SU-DHL-6 (cell line): ENCODE measurements at regions not wholly inside any gene's neighbourhood (a gene's known extent, or its start where the extent isn't known, plus 50 kb on each side); places are given as distances from the start of the nearest gene placed in this dataset.

Source experiments
- EZH2phosphoT487 ChIP-seq: fragments of 200-600 bp; sonication (generic), shearing (Covaris generic); conservative IDR thresholded peaks from 2 replicates; pipeline ENCODE4 v1.6.1; 2018; ENCODE audit warnings: mild to moderate bottlenecking, antibody characterized with exemption, low read length, moderate library complexity, mixed read lengths
- TF ChIP-seq, protein P1 (sequence below): fragments of 200-600 bp; sonication (generic); IDR thresholded peaks from one replicate; pipeline ENCODE4 v1.5.1; 2017; ENCODE audit warnings: antibody characterized with exemption, mild to moderate bottlenecking, low read length, moderate library complexity; ENCODE audit not compliant: insufficient read depth, poor library complexity, severe bottlenecking

DNA sequence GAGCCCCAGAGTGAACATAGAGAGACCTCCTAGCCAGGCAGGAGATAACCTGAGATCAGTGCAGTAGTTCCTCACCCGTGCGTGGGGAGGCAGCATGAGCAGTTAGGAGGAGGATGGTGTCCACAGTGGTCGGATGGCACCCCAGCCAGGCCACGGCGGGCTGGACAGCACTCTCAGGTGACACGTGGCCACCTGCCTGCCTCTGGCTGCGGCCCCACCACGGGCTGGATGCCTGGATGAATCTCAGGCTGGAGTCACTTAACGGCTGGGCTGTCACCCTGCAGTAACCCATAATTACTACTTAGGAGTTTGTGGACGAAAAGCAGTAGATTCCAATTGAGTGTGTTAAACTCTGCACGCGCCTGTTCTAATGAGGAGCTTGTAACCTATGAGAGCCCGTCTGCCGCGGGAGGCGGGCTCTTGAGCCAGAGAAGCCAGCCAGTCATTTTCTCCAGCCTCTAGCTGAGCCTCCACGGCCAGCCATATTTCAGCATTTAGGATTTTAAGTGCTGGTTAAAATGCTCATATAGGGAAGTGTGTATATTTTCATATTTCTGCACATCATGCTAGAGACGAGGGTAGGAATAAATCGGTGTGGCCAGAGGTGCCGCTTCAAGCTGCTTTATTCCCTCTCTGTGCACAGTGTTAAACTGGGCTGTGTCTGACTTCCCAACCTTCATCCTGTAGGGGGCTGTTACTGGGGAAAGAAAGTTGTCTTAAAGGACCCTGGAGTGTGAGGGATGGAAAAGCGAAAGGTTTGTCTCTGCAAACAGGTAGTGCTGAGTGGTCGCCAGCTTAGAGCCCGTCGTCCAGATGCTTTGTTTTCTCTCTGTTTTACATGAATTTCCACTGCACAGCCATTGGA, 144.0 kb downstream of the GLI2 start:
- TF ChIP-seq, protein P1, sequence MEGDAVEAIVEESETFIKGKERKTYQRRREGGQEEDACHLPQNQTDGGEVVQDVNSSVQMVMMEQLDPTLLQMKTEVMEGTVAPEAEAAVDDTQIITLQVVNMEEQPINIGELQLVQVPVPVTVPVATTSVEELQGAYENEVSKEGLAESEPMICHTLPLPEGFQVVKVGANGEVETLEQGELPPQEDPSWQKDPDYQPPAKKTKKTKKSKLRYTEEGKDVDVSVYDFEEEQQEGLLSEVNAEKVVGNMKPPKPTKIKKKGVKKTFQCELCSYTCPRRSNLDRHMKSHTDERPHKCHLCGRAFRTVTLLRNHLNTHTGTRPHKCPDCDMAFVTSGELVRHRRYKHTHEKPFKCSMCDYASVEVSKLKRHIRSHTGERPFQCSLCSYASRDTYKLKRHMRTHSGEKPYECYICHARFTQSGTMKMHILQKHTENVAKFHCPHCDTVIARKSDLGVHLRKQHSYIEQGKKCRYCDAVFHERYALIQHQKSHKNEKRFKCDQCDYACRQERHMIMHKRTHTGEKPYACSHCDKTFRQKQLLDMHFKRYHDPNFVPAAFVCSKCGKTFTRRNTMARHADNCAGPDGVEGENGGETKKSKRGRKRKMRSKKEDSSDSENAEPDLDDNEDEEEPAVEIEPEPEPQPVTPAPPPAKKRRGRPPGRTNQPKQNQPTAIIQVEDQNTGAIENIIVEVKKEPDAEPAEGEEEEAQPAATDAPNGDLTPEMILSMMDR: no peak
- no peak for TF ChIP-seq EZH2phosphoT487
